ENCODE measurements at regions not wholly inside any gene's neighbourhood (a gene's known extent, or its start where the extent isn't known, plus 50 kb on each side); places are given as distances from the start of the nearest gene placed in this dataset.
"Not testable (repeated sequence)": the region's sequence is repeated elsewhere in the genome, so short reads cannot be mapped to it uniquely, and the experiment has no call there.

DNA sequence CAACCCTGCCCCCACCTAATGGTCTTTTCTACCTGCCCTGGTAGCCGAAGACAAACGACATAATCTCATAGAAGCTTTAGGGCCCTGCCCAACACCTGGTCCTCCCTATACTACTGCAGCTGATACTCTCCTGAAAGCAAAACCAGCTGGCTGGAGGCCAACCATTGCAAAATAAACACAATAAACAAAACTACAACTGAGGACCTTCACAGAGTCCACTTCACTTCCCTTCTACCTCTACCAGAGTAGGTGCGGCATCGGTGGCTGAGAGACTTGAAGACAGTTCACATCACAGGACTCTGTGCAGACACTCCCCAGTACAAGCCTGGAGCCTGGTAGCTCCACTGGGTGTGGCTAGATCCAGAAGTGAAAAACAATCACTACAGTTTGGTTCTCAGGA lies 476.2 kb downstream of the MMUT start:
- DNase-seq, result no peak

DNA sequence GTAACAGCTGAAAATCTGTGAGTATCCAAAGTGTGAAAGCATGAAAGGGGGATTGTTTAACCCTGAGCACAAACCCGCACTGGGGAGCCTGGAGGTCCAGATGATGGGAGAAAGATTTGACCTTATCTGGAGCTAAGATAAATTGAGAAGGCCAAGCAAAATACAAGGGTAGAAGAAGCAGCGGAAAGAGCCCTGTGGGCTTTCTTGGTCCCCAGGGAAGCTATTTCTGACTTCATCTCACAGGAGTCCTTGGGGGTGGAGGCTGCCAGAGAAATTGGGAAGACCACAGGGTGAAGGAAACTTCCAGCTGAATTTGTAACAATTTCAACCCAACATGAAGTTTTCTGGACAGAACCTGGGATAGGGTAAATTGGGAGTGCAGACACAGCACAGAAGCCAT lies 476.9 kb downstream of the MMUT start:
- no peak for DNase-seq

DNA sequence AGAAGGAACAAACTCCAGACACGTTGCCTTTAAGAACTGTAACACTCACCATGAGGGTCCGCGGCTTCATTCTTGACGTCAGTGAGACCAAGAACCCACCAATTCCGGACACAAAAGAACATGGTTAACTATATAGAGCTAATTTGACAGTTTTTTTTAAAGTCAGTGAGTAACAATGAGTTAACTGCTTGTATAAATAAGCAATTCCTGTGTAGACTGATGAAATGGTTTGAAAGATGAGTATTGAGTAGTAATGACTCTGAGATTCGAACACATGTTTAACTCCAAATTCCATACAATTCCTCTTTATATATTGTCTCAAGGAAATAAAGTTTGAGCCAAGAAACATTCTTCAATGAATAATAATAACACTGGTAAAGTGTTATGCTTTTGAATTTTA lies 478.0 kb downstream of the MMUT start:
- no peak for DNase-seq

DNA sequence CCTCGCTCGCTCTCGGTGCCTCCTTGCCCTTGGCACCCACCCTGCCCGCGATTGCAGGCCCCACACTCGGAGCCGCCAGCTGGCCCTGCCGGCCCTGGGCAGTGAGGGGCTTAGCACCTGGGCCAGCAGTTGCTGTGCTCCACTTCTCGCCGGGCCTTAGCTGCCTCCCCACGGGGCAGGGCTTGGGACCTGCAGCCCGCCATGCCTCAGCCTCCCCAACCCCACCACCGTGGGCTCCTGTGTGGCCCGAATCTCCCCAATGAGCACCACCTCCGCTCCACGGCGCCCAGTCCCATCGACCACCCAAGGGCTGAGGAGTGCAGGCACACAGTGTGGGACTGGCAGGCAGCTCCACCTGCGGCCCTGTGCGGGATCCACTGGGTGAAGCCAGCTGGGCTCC lies 479.1 kb downstream of the MMUT start:
- DNase-seq, result not testable (repeated sequence)

DNA sequence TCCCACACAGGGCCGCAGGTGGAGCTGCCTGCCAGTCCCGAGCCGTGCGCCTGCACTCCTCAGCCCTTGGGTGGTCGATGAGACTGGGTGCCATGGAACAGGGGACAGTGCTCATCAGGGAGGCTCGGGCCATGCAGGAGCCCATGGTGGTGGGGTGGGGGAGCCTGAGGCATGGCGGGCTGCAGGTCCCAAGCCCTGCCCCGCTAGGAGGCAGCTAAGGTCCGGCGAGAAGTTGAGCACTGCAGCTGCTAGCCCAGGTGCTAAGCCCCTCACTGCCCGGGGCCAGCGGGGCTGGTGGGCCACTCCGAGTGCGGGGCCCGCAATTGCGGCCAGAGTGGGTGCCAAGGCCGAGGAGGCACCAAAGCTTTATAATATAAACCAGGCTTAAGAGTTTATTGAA lies 479.7 kb downstream of the MMUT start:
- no peak for DNase-seq

DNA sequence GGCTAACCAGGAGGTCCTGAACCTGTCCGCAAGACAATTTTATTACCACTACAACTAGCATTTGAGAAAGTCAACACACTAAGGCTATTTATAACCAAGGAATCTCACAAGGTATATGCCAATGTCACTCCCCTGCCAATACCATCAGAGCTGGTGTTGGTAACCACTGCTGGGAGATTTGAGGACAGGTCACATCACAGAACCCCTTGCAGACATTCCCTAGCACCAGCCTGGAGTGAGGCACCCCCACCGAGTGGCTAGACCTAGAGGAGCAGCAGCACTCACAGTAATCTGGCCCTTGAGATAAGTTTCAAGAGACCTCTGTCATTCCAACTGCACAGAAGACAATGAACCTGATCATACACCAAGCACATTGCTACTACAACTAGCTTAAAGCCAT lies 483.2 kb downstream of the MMUT start:
- DNase-seq, result no peak

DNA sequence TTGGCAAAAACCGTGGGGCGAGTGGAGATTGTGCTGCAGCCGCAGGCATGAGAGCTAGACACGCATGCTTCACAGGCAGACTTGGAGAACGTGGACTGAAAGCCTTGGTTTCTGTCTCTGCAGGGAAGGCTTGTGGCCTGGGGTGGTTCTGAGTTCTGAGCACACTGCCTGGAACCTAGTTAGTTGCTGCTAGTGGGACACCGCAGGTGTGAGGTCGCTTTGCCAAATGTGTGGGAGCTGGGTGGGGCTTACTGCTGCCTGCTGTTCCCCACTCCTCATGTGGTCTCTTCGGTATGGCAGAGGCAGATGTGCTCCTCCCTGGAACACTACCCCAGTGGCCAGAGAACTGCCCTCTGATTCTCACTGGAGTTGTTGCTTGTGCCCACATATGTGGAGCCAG lies 484.0 kb downstream of the MMUT start:
- DNase-seq, result no peak

DNA sequence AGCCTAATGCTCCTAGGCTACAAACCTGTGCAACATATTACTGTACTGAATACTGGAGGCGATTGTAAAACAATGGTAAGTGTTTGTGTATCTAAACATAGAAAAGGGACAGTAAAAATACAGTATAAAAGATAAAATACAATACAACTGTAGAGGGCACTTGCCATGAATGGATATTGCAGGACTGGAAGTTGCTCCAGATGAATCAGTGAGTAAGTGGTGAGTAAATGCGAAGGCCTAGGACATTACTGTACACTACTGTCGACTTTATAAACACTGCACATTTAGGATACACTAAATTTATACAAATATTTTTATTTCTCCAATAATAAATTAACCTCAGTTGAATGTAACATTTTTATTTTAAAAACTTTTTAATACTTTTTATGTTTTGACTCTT lies 485.0 kb downstream of the MMUT start:
- DNase-seq, result no peak

DNA sequence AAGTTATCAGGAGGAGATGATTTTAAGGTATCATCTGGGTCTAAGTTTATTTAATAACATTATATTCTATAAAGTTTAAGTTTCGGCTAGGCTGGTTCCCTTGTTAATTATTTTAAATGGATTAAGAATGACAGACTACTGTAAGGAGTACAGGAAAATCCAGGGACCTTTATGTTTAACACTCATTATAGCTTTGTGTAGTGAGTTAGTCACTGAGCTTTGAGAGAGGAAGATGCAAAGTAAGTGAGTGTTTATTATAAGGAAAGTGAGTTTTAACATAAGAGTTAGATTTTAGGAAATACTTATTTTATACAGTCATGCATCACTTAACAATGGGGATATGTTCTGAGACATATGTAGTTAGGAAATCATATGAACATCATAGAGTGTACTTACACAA lies 485.5 kb downstream of the MMUT start:
- no peak for DNase-seq

DNA sequence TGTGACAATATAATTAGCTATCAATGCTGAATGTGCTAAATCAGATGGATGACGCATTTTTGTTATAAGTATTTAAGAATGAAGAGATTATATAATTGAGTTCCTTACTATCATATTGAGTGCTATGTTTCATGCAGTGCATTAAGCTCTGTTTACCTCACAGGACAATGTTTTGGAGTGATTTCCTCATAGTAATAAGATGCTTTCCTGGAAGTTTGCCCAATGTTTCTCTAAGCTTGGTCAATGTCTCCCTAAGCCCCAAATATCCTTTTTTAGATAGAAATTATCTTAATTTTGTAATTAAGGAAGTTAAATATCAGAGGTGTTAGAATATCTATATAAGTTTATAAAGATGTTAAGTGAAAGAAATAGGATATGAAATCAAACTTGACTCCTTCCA lies 489.6 kb downstream of the MMUT start:
- DNase-seq, result no peak

DNA sequence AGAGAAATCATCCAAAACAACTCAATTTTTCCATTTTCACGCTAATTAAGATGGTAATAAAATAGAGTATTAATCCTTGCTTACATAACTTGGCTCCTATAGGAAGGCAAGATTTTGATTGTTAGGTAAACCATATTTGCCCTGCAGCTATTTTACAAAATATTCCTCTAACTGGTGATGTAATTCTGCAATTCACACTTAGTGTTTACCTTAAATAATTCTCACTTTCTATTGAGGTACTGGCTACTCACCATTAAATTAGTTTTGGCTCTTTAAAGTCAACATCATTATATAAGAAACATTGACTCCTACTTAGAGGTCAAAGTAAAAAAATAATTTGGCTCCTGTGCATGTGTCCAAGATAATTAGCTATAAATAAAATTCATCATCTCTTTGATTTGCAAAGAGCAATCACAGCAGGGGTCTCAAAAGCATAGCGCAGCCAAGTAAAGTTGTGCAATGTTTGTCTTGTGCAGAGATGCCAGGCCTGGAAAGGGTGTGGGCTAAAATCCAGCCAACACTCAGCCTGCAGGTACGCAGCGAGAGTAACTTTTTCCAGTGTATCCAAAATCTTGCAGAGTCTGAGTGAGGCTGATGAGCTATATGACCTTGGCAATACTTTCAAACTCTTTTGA lies 501.2 kb downstream of the MMUT start:
- no peak for DNase-seq

DNA sequence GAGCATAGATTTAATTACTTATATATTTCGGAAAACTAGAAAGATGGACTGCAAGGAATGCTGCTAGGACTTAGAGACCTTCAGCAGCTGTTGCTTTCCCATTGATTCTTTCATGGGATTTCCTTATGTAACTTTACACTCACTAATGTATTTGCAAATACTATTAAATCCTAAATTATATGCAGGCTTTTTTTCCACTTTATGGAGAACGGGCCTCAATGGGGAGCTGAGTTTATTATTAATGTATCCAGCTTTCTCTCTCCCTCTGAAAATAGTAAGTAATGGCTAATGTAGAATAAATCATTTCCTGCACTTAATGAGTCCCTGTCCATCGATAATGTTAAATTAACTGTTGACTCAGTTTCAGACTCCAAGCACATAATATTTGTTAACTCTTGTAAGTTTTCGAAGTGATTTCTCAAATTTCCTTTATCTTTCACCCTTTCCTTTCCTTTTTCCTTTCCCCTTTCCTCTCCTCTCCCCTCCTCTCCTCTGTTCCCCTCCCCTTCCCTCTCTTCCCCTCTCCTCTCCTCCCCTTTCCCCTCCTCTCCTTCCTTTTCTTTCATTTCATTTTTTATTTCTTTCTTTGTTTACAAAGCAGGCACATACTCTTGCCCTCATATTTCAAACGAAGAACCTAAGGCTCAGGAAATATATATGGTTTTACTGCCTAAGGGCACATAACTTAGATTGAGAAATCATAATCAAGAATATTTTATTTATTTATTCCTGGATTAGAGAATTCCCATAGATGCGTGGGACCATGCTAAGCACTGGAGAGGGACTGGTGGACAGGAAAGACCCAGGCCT lies 503.6 kb downstream of the MMUT start:
- DNase-seq, result no peak

DNA sequence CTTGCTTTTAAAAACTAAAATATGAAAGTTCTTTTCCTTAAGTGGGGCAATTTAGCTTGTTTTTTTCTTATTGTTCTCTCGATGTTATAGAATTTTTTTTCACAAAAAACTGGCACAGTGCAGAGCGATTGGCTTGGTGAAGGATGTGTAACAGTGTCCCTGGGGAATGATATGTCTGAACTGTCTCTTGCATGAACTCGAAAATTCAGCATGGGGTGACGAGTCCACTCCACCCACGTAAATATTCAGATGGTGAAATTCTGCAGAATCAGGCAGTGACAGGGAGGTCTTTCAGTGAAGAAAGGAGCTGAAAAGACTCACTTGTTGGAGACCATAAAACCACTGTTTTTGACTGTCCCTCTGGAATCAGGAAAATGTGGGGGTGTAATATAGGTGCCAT lies 505.3 kb downstream of the MMUT start:
- no peak for DNase-seq

DNA sequence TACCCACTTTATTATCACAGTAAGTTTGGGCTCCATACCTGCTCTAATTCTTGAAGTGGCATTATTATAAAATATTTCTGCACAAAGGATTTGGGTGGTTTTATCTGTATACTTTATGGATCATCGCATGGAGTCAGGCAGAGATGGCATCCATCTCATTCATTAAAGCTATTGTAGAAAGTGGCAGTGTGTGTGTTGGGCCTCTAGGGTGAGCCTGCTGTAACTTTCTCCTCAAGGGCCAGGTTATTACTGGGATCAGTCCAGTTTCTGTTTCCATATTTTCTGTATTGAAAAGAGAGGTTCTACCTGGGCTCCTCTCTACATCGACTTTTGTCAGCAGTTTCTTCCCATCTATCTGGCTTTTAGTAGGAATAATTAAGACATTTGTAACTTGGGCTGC lies 511.1 kb downstream of the MMUT start:
- DNase-seq, result no peak

DNA sequence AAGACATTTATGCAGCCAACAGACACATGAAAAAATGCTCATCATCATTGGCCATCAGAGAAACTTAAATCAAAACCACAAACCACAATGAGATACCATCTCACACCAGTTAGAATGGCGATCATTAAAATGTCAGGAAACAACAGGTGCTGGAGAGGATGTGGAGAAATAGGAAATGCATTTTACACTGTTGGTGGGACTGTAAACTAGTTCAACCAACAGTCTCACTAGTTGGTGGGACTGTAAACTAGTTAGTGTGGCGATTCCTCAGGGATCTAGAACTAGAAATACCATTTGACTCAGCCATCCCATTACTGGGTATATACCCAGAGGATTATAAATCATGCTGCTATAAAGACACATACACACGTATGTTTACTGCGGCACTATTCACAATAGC lies 518.8 kb downstream of the MMUT start:
- not testable (repeated sequence) for DNase-seq

DNA sequence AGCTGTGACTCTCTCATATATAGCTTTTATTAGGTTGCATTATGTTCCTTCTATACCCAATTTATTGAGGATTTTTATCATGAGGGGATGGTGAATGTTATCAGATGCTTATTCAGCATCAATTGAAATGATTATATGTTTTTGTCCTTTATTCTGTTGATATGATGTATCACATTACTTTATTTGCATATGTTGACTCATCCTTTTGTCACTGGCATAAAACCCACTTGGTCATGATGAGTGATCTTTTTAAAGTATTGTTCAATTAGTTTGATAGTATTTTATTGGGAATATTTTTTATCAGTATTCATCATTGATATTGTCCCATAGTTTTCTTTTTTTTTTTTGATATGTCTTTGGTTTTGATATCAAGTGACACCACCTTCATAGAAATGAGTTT lies 529.9 kb downstream of the MMUT start:
- DNase-seq, result no peak

DNA sequence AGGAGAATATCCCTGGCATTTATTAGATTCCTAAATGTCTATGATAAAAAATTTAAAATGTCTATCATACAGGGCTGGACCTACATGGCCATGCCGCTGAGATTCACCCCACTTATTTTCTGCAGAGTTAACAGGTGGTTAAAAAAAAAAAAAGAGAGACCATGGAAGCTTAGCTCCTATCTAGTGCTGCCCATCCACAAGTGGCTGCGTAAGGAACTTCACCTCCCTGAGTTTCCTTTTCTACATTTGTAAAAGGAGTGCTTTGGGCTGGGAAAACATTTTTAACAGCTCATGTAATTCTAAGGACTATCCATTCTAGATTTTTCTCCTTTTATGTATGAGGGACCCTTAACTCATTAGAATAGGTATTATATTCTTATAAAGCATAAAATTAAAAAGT lies 534.1 kb downstream of the MMUT start:
- no peak for DNase-seq

DNA sequence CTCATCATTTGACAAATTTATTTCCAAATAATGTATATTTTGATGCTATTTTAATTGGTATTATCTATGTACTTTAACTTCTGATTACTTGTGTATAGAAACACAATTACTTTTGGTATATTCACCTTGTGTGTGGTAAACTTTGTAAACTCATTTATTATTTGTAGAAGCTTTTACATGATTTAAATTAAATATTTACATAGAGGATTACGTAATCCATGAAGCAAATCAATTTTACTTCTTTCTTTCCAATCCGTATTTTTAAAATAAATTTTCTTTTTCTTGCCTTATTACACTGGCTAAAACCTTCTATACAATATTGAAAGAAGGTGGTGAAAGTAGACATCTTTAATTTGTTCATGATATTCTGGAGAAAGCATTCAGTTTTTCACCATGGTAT lies 540.2 kb downstream of the MMUT start:
- DNase-seq, result no peak

DNA sequence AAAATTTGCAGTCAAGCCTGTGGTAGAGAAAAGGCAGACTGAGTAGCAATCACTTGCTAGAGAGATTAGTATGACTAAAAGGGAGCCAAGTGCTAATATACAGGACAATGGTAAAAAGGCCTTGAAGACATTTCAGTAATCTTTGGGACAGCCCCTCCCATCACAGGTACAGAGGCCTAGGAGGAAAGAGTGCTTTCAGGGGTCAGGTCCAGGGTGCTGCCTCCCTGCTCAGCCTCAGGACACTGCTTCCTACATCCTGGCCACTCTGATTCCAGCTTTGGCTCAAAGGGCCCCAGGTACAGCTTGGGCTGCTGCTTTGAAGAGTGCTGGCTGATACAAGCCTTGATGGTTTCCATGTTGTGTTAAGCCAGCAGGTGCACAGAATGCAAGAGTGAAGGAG lies 543.5 kb downstream of the MMUT start:
- DNase-seq, result no peak

DNA sequence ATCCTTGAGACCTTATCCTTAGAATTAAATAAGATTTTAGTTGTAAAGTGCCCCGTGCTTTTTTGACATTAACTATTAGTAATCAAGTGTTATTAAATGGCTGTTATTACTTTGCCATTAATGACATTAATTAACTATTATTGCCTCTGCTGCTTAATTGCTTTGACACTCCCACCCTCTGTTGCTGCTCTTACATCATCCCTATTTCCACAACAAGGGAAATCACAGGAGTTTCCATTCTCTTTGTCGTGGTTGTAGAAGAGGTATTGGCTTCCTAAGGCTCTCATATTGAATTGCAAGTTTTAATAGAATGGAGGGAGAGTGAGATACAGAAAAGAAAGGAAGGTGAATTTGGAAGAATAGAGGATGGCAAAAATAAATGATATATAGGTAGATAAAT lies 545.8 kb downstream of the MMUT start:
- no peak for DNase-seq

DNA sequence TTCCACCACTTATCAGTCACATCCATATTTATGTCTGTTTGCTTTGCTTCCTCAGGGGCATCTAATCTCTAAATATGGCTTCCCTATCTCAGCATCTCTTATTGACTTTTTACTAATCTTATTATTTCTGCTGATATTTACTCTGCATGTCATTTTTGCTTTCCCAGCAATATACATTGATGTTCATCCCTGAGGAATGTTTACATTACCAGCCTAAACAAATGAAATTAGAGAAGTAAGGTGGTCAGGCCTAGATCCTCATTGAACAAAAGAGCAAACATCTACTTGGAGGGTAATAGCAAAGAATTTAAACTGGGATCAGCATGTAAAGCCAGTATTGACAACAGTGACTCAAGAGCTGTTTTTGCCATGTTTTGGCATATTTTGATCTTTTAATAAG lies 546.4 kb downstream of the MMUT start:
- DNase-seq, result no peak

DNA sequence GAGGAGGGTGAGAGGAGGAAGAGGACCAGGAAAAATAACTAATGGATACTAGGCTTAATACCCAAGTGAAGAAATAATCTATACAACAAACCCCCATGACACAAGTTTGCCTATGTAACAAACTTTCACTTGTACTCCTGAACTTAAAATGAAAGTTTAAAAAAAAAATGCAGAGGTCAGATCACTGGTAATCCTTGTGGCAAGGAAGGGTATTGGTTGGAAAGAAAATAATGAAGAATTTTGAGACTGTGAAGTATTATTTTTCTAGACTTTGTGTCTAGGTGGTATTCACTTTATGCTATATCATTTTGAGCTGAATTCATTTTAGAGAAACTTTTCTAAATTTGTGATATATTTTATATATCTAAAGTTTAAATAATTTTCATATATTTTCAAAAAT lies 547.5 kb downstream of the MMUT start:
- no peak for DNase-seq

DNA sequence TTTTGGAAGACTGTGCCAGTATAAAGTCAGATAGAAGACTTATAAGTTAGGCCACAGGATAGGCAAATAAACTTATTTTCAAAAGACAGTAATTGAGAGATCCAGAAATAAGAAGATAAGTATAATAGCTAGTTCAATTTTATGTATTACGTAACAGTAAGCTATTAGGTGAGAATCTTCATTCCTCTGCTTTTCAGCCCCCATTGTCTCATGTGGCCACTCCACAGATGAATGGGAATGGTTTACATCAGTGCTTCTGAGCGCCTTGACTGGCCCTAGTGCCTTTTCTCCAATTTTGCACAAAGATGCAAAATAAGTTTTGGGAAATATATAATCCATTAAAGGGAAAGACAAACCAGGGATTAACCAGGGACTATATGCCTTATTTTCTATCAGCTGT lies 550.5 kb downstream of the MMUT start:
- no peak for DNase-seq

DNA sequence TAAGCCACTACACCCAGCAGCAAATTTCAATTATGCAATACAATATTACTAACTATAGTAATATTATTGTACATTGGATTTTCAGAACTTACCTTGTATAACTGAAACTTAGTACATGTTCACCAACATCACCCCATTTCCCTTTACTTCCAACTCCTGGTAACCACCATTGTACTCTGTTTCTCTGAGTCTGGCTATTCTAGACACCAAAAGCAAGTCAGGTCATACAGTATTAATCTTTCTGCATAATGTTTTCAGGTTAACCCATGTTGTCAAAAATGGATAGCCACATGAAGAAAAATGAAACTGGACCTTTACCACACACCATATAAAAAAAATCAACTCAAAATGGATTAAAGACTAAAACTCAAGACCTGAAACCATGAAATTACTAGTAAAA lies 558.2 kb downstream of the MMUT start:
- DNase-seq, result no peak

DNA sequence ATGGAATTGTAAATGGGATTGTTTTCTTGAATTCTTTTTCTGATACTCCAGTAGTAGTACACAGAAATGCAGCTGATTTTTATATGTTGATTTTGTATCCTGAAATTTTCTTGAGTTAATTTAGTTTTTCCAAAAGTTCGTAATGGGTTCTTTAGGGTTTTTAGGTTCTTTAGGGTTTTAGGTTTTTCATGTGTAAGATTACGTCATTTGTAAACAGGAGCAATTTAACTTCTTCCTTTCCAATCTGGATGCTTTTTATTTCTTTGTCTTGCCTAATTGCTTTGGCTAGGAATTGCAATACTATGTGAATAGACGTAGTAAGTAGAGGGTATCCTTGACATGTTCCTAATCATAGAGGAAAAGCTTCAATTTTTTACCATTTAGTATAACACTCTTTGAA lies 568.6 kb downstream of the MMUT start:
- DNase-seq, result no peak

All from right forelimb (tissue), 1 donor.